ENCODE measurements at regions not wholly inside any gene's neighbourhood (a gene's known extent, or its start where the extent isn't known, plus 50 kb on each side); places are given as distances from the start of the nearest gene placed in this dataset.

GRCh38 chr12:5305425-5305824 is 126.5 kb upstream of the NTF3 start:
- no peak overlapping the region for H3K4me2 ChIP-seq (ENCODE audit: low read length)
- ChIA-PET CTCF (ENCODE audit: unreplicated experiment) (no interaction called here), POLR2A (no interaction called here)
- no peak overlapping the region for H3K27ac ChIP-seq (ENCODE audit: low read depth, low read length, poor library complexity, severe bottlenecking)
- no peaks in the 10 kb centered on the region for H3K9me2 ChIP-seq (ENCODE audit: insufficient read depth, low read length)
- no peaks in the 10 kb centered on the region for H3K79me2 ChIP-seq (ENCODE audit: insufficient read depth, low read depth, low read length)
- no peaks in the 10 kb centered on the region for H3K36me3 ChIP-seq (ENCODE audit: insufficient read depth, low read length)
- H2AFZ ChIP-seq (ENCODE audit: low read length) = no peak overlapping the region
- no peaks in the 10 kb centered on the region for H3K4me1 ChIP-seq (ENCODE audit: insufficient read depth, low read length, poor library complexity, severe bottlenecking)
- no peak overlapping the region for H3K4me3 ChIP-seq (ENCODE audit: low read depth, low read length, poor library complexity, severe bottlenecking)
- no peak for TF ChIP-seq EZH2phosphoT487 (IDR thresholded peaks at IDR 0.05; ENCODE audit: borderline replicate concordance, low read depth, low read length)
- TF ChIP-seq, protein P1, sequence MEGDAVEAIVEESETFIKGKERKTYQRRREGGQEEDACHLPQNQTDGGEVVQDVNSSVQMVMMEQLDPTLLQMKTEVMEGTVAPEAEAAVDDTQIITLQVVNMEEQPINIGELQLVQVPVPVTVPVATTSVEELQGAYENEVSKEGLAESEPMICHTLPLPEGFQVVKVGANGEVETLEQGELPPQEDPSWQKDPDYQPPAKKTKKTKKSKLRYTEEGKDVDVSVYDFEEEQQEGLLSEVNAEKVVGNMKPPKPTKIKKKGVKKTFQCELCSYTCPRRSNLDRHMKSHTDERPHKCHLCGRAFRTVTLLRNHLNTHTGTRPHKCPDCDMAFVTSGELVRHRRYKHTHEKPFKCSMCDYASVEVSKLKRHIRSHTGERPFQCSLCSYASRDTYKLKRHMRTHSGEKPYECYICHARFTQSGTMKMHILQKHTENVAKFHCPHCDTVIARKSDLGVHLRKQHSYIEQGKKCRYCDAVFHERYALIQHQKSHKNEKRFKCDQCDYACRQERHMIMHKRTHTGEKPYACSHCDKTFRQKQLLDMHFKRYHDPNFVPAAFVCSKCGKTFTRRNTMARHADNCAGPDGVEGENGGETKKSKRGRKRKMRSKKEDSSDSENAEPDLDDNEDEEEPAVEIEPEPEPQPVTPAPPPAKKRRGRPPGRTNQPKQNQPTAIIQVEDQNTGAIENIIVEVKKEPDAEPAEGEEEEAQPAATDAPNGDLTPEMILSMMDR (conservative IDR thresholded peaks at IDR 0.05; ENCODE audit: low read length) = no peak
- DNase-seq (ENCODE audit: low spot score) = no peak
- H3K9me3 ChIP-seq (ENCODE audit: low read length) = no peaks in the 10 kb centered on the region
- intact Hi-C loops (cut with micrococcal nuclease; ENCODE audit: unreplicated experiment) = no loop called here
- H4K20me1 ChIP-seq (ENCODE audit: insufficient read depth, low read length) = no peaks in the 10 kb centered on the region
- BruUV-seq (replicated peaks) = no TSS peak

- POLR2A ChIA-PET = no interaction called here
- TF ChIP-seq, protein P1 (conservative IDR thresholded peaks at IDR 0.05; ENCODE audit: low read length) = no peak
- no peak for TF ChIP-seq EZH2phosphoT487 (IDR thresholded peaks at IDR 0.05; ENCODE audit: borderline replicate concordance, low read depth, low read length)
- H3K36me3 ChIP-seq (ENCODE audit: insufficient read depth, low read length) = no peaks in the 10 kb centered on the region
- no peaks in the 10 kb centered on the region for H3K9me3 ChIP-seq (ENCODE audit: low read length)
- BruUV-seq (replicated peaks) = no TSS peak
- H3K9me2 ChIP-seq (ENCODE audit: insufficient read depth, low read length) = no peaks in the 10 kb centered on the region
- DNase-seq (ENCODE audit: low spot score) = no peak
- CTCF ChIA-PET (ENCODE audit: unreplicated experiment) = no interaction called here
- no peak overlapping the region for H3K4me3 ChIP-seq (ENCODE audit: low read depth, low read length, poor library complexity, severe bottlenecking)
- H3K27ac ChIP-seq (ENCODE audit: low read depth, low read length, poor library complexity, severe bottlenecking) = no peak overlapping the region
- H2AFZ ChIP-seq (ENCODE audit: low read length) = no peak overlapping the region
- no peaks in the 10 kb centered on the region for H4K20me1 ChIP-seq (ENCODE audit: insufficient read depth, low read length)
- no peaks in the 10 kb centered on the region for H3K79me2 ChIP-seq (ENCODE audit: insufficient read depth, low read depth, low read length)
- no peak overlapping the region for H3K4me2 ChIP-seq (ENCODE audit: low read length)
- intact Hi-C loops (cut with micrococcal nuclease; ENCODE audit: unreplicated experiment) = no loop called here
- H3K4me1 ChIP-seq (ENCODE audit: insufficient read depth, low read length, poor library complexity, severe bottlenecking) = no peaks in the 10 kb centered on the region
These were observed 125.9 kb upstream of the NTF3 start for GRCh38 chr12:5305886-5306545.

GRCh38 chr12:5307065-5307464 is 124.8 kb upstream of the NTF3 start:
- Histone ChIP-seq H3K9me2 (ENCODE audit: insufficient read depth, low read length) (no peaks in the 10 kb centered on the region), H3K27ac (ENCODE audit: low read depth, low read length, poor library complexity, severe bottlenecking) (no peak overlapping the region), H4K20me1 (ENCODE audit: insufficient read depth, low read length) (no peaks in the 10 kb centered on the region), H3K4me1 (ENCODE audit: insufficient read depth, low read length, poor library complexity, severe bottlenecking) (no peaks in the 10 kb centered on the region), H3K79me2 (ENCODE audit: insufficient read depth, low read depth, low read length) (no peaks in the 10 kb centered on the region), H3K9me3 (ENCODE audit: low read length) (no peaks in the 10 kb centered on the region), H3K36me3 (ENCODE audit: insufficient read depth, low read length) (no peaks in the 10 kb centered on the region), H2AFZ (ENCODE audit: low read length) (no peak overlapping the region), H3K4me3 (ENCODE audit: low read depth, low read length, poor library complexity, severe bottlenecking) (no peak overlapping the region), H3K4me2 (ENCODE audit: low read length) (no peak overlapping the region)
- TF ChIP-seq EZH2phosphoT487 (IDR thresholded peaks at IDR 0.05; ENCODE audit: borderline replicate concordance, low read depth, low read length) = no peak
- TF ChIP-seq, protein P1 (conservative IDR thresholded peaks at IDR 0.05; ENCODE audit: low read length) = no peak
- ChIA-PET CTCF (ENCODE audit: unreplicated experiment) (no interaction called here), POLR2A (no interaction called here)
- intact Hi-C loops (cut with micrococcal nuclease; ENCODE audit: unreplicated experiment) = no loop called here
- DNase-seq (ENCODE audit: low spot score) = no peak
- no TSS peak for BruUV-seq (replicated peaks)

Measured in OCI-LY7 (cell line).